Pancreas (tissue), 10 donors: ENCODE measurements at regions not wholly inside any gene's neighbourhood (a gene's known extent, or its start where the extent isn't known, plus 50 kb on each side); places are given as distances from the start of the nearest gene placed in this dataset.

Experiments
- ATAC-seq, 4 donors: fragments of 200-7000 bp; cut with Tn5 transposase; one replicate each; pipeline versions ENCODE4 v1.8.0 to v1.9.1; 2020; ENCODE audit warnings: mild to moderate bottlenecking in 4 of 4, moderate library complexity in 4 of 4
- DNase-seq, 6 donors: peaks; one replicate each; pipeline ENCODE4 v3.0.0-alpha.2; 2020
- FAIRE-seq: peaks from 2 replicates; lab custom pipeline; 2012; peaks lifted over from hg19 to GRCh38; lab: Jason Lieb, UNC
- H3K27ac ChIP-seq, 4 donors: fragments of 200-600 bp; sonication (generic); 1 replicate in 3 of 4; 2 replicates in 1 of 4; pipeline versions ENCODE4 v1.5.0 to v1.8.0; 2020
- H3K27me3 ChIP-seq, 4 donors: fragments of 200-600 bp; one replicate each; pipeline ENCODE4 v1.8.0; 2021
- H3K36me3 ChIP-seq, 3 donors: fragments of 200-600 bp; sonication (generic) in 1 of 3; one replicate each; pipeline versions ENCODE4 v1.5.0 to v1.8.0; 2020 to 2021
- H3K4me1 ChIP-seq, 3 donors: fragments of 200-600 bp; one replicate each; pipeline ENCODE4 v1.8.0; 2021
- H3K4me3 ChIP-seq, 4 donors: fragments of 200-600 bp; sonication (generic) in 2 of 4; one replicate each; pipeline versions ENCODE4 v1.5.0 to v1.8.0; 2020 to 2021
- H3K9me3 ChIP-seq, 4 donors: fragments of 200-600 bp; one replicate each; pipeline ENCODE4 v1.8.0; 2021
- WGBS, 2 donors: extraction: QIAGEN DNeasy Blood & Tissue Kit; methylation state at CpG; one replicate each; pipeline ENCODE4 v1.1.7; 2013; 5-methylcytosine and 5-hydroxymethylcytosine counted together
- intact Hi-C, 3 donors: fragments of 100-400 bp; cut with DNase I; formaldehyde crosslinking; loops; one replicate each; pipeline versions ENCODE4 v1.11.1 to v1.14.2; 2022
- TF ChIP-seq, protein P1 (sequence below), 4 donors: fragments of 200-600 bp; sonication (generic) in 3 of 4; IDR thresholded peaks; one replicate each; pipeline versions ENCODE4 v1.5.0 to v1.8.0; 2021; ENCODE audit warnings: antibody characterized with exemption in 4 of 4
- donor health status: healthy with polysubstance abuse.
- donor health status: DM: no; HTN: no; CAD: no; lungs with moderate emphysema.
- donor health status: DM: no; HTN: no; CAD: no.
- donor health status: control.
- donor health status: control.
- donor health status: Bipolar disorder and iron deficiency.
- donor health status: DM: yes; HTN: yes; CAD: no.
- donor health status: DM: no; HTN: no; CAD: no.
- donor health status: DM: no; HTN: no; CAD: no.
- donor health status: DM: yes; HTN: yes; CAD: no.

DNA sequence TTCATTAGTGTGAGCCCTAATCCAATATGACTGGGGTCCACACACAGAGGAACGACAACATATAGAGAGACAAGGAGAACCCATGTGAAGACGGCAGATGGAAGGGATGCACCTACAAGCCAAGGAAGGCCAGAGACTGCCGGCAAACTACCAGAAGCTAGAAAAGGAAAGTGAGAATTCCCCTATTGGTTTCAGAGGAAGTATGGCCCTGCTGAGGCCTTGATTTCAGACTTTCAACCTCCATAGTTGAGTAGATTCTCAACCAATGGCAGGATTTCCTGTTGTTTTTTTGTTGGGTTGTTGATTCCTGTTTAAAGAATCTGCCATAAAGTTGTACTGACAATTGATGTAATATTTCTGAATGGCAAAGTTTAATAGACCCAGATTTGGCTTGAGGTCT, 241.5 kb downstream of the SATB2 start:
- Histone ChIP-seq H3K27ac (no peak overlapping the region), H3K36me3 (no peaks in the 10 kb centered on the region), H3K27me3 (no peaks in the 10 kb centered on the region), H3K4me3 (no peak overlapping the region), H3K4me1 (no peaks in the 10 kb centered on the region), H3K9me3 (peaks cover 0 to 4% (median 0%) of the 10 kb centered on the region in 4 donors)
- intact Hi-C loops: no loop called here
- DNase-seq: no peak
- WGBS, 2 donors: 90 to 94% methylated on average over 3 of the region's 3 CpGs
- TF ChIP-seq, protein P1, sequence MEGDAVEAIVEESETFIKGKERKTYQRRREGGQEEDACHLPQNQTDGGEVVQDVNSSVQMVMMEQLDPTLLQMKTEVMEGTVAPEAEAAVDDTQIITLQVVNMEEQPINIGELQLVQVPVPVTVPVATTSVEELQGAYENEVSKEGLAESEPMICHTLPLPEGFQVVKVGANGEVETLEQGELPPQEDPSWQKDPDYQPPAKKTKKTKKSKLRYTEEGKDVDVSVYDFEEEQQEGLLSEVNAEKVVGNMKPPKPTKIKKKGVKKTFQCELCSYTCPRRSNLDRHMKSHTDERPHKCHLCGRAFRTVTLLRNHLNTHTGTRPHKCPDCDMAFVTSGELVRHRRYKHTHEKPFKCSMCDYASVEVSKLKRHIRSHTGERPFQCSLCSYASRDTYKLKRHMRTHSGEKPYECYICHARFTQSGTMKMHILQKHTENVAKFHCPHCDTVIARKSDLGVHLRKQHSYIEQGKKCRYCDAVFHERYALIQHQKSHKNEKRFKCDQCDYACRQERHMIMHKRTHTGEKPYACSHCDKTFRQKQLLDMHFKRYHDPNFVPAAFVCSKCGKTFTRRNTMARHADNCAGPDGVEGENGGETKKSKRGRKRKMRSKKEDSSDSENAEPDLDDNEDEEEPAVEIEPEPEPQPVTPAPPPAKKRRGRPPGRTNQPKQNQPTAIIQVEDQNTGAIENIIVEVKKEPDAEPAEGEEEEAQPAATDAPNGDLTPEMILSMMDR (IDR thresholded peaks at IDR 0.05): no peak
- ATAC-seq: no peak
- FAIRE-seq: no peak

DNA sequence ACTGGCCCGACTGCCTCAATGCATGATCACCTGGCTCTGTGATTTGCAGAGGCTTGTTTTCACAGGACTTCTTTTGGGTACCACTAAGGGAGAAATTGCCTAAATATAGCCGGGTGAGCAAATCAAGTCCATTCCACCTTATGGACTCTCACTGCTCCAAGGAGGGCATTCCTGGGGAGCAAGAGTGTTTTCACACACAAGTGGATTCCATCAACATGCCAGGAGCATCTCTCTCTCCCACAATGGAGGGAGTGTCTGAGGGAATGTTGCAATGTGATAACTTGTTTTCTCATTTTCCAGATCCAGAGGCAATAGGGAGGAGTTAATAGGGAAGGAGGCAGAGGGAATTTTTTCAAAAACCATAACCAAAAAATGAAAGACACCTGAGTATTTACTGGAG, 250.7 kb downstream of the SATB2 start:
- Histone ChIP-seq H3K27ac (no peak overlapping the region), H3K27me3 (peaks cover 0 to 2% (median 0%) of the 10 kb centered on the region in 4 donors), H3K9me3 (no peaks in the 10 kb centered on the region), H3K36me3 (no peaks in the 10 kb centered on the region), H3K4me1 (no peaks in the 10 kb centered on the region), H3K4me3 (no peak overlapping the region)
- intact Hi-C loops: no loop called here
- WGBS, 2 donors: 58 to 75% methylated on average over 2 of the region's 2 CpGs
- TF ChIP-seq, protein P1 (IDR thresholded peaks at IDR 0.05): no peak
- ATAC-seq (no peak), DNase-seq (no peak), FAIRE-seq (no peak)

DNA sequence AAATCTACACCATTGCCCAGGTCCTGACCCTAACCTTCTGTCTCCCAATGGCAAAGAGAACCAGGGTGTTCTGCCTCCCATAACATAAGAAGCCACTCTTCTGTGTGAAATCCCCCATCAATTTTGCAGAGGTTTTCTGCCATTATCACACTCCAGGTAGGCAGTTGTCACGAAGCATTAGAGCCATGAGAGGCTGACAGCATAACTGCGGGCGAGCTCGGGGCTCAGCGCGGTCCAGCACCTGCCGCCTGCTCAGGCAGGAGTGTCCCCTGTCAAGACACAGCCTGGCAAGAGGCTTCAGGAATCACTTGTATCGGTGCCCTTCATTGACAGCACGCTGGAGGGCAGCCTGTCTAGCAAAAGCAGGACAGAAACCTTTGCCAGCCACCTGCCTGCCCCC, 251.2 kb downstream of the SATB2 start:
- ATAC-seq (no peak), FAIRE-seq (no peak), DNase-seq (no peak)
- WGBS, 2 donors: 72% methylated on average over 9 of the region's 9 CpGs
- Histone ChIP-seq H3K4me1 (no peaks in the 10 kb centered on the region), H3K27ac (no peak overlapping the region), H3K9me3 (no peaks in the 10 kb centered on the region), H3K36me3 (no peaks in the 10 kb centered on the region), H3K4me3 (no peak overlapping the region), H3K27me3 (peaks cover 0 to 2% (median 0%) of the 10 kb centered on the region in 4 donors)
- TF ChIP-seq, protein P1 (IDR thresholded peaks at IDR 0.05): no peak
- intact Hi-C loops: no loop called here

DNA sequence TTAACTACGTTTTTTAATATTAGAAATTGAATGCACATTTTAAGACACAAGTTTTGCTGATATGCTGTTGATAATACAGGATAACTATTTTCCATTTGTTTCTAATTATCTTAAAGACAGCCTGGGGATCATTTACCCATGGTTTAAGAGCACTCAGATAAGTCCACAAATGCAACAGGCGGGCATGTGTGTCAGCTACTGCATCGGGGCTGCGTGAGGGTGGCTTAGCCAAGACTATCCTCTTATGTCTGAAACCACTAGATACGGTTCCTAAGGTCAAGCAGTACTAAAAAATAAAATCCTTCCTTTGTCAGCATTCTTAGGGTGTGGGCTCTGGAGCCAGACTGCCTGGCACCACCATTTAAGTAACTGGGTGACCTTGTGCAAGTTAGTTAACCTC, 254.8 kb downstream of the SATB2 start:
- intact Hi-C loops: no loop called here
- FAIRE-seq (no peak), DNase-seq (no peak), ATAC-seq (no peak)
- H3K36me3 ChIP-seq: no peaks in the 10 kb centered on the region
- no peaks in the 10 kb centered on the region for H3K4me1 ChIP-seq
- 63 to 70% methylated on average over 5 of the region's 5 CpGs for WGBS, 2 donors
- H3K9me3 ChIP-seq: no peaks in the 10 kb centered on the region
- no peak overlapping the region for H3K27ac ChIP-seq
- no peaks in the 10 kb centered on the region for H3K27me3 ChIP-seq
- TF ChIP-seq, protein P1 (IDR thresholded peaks at IDR 0.05): no peak
- H3K4me3 ChIP-seq: no peak overlapping the region

DNA sequence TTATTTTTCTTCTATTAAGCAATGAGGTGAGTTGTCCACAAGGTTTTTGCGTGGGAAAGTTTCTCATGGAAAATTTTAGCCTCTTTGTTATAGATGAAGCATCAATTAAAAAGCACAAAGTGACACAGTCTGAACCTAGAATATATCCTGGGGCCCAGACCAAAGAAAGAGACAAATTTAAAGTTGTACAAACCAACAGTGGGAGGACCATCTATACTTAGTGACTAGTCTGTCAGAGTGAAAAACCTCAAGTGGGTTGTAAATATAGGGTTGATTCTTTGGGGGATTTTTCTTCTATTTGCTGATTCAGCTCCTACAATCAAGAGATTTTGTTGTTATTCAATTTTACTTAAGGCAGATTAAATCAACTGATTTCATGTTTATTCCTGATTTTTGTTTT, 256.2 kb downstream of the SATB2 start:
- no peak overlapping the region for H3K4me3 ChIP-seq
- intact Hi-C loops: no loop called here
- DNase-seq (no peak), ATAC-seq (no peak), FAIRE-seq (no peak)
- WGBS, 2 donors: 54 to 66% methylated on average over 1 of the region's 1 CpG
- H3K36me3 ChIP-seq: no peaks in the 10 kb centered on the region
- no peaks in the 10 kb centered on the region for H3K9me3 ChIP-seq
- H3K27ac ChIP-seq: no peak overlapping the region
- H3K4me1 ChIP-seq: no peaks in the 10 kb centered on the region
- no peaks in the 10 kb centered on the region for H3K27me3 ChIP-seq
- TF ChIP-seq, protein P1 (IDR thresholded peaks at IDR 0.05): no peak
